Muscle of arm (tissue), 1 donor: ENCODE measurements at regions not wholly inside any gene's neighbourhood (a gene's known extent, or its start where the extent isn't known, plus 50 kb on each side); places are given as distances from the start of the nearest gene placed in this dataset.

Experiments used
- DNase-seq: peaks from one replicate; pipeline ENCODE4 v3.0.0-alpha.2; 2013

- DNase-seq = no peak
Observed at GRCh38 chr12:3962631-3963483, 89.7 kb upstream of the PARP11 start.

- DNase-seq = no peak
Observed at GRCh38 chr12:3961591-3961990, 88.4 kb upstream of the PARP11 start.

- no peak for DNase-seq
Observed at GRCh38 chr12:3959799-3960560, 86.8 kb upstream of the PARP11 start.

- DNase-seq = no peak
Observed at GRCh38 chr12:3958534-3958933, 85.3 kb upstream of the PARP11 start.

GRCh38 chr12:3951380-3952135 is 78.4 kb upstream of the PARP11 start:
- DNase-seq = no peak

GRCh38 chr12:3950714-3951320 is 77.6 kb upstream of the PARP11 start:
- DNase-seq = no peak

GRCh38 chr12:3947781-3948180 is 74.6 kb upstream of the PARP11 start:
- DNase-seq = no peak

GRCh38 chr12:3945671-3946070 is 72.5 kb upstream of the PARP11 start:
- no peak for DNase-seq

GRCh38 chr12:3944620-3945019 is 71.4 kb upstream of the PARP11 start:
- no peak for DNase-seq

- no peak for DNase-seq
Observed at GRCh38 chr12:3938042-3938544, 64.9 kb upstream of the PARP11 start.

- DNase-seq = no peak
Observed at GRCh38 chr12:3935078-3935477, 61.9 kb upstream of the PARP11 start.

GRCh38 chr12:3933819-3934192 is 60.6 kb upstream of the PARP11 start:
- DNase-seq = no peak

- no peak for DNase-seq
Observed at GRCh38 chr12:3933074-3933818, 60.0 kb upstream of the PARP11 start.

GRCh38 chr12:3931776-3932175 is 58.6 kb upstream of the PARP11 start:
- DNase-seq = no peak

GRCh38 chr12:3931206-3931605 is 58.0 kb upstream of the PARP11 start:
- DNase-seq = no peak

GRCh38 chr12:3929875-3930615 is 56.8 kb upstream of the PARP11 start:
- no peak for DNase-seq

GRCh38 chr12:3928538-3929184 is 55.5 kb upstream of the PARP11 start:
- DNase-seq = peak; percentile 87

- no peak for DNase-seq
Observed at GRCh38 chr12:3925621-3926020, 52.4 kb upstream of the PARP11 start.

GRCh38 chr12:3924761-3925160 is 51.6 kb upstream of the PARP11 start:
- no peak for DNase-seq

- DNase-seq = no peak
Observed at GRCh38 chr12:3923021-3923420, 49.8 kb upstream of the PARP11 start.
